ENCODE measurements at regions not wholly inside any gene's neighbourhood (a gene's known extent, or its start where the extent isn't known, plus 50 kb on each side); places are given as distances from the start of the nearest gene placed in this dataset.

GRCh38 chr21:35469498-35469897, 420.4 kb upstream of the RUNX1 start (continued):
- TF ChIP-seq ZNF512B (CRISPR knock-in tag; IDR thresholded peaks at IDR 0.05; ENCODE audit: borderline replicate concordance) (no peak), SCMH1 (CRISPR knock-in tag; IDR thresholded peaks at IDR 0.05; ENCODE audit: borderline replicate concordance) (no peak), TAF1 (CRISPR knock-in tag; IDR thresholded peaks at IDR 0.05) (no peak), ZNF513 (CRISPR knock-in tag; conservative IDR thresholded peaks at IDR 0.05) (no peak), ZNF12 (CRISPR knock-in tag; IDR thresholded peaks at IDR 0.05) (no peak), MXD1 (CRISPR knock-in tag; IDR thresholded peaks at IDR 0.05) (no peak), TSC22D2 (CRISPR knock-in tag; IDR thresholded peaks at IDR 0.05; ENCODE audit: borderline replicate concordance) (no peak), CAMTA2 (CRISPR knock-in tag; IDR thresholded peaks at IDR 0.05; ENCODE audit: borderline replicate concordance) (no peak)

GRCh38 chr21:35468991-35469390, 419.9 kb upstream of the RUNX1 start:
- TF ChIP-seq NKX3-1 (CRISPR knock-in tag; IDR thresholded peaks at IDR 0.05) (no peak), CERS6 (CRISPR knock-in tag; IDR thresholded peaks at IDR 0.05) (no peak), ZNF562 (CRISPR knock-in tag; IDR thresholded peaks at IDR 0.05; ENCODE audit: borderline replicate concordance) (no peak), FOXK1 (CRISPR knock-in tag; IDR thresholded peaks at IDR 0.05; ENCODE audit: borderline replicate concordance, low read depth) (no peak)
- Histone ChIP-seq H3K79me2 (ENCODE audit: insufficient read depth, low read length) (no peaks in the 10 kb centered on the region), H2AFZ (ENCODE audit: low read length) (no peak overlapping the region), H3K9ac (ENCODE audit: insufficient read depth, low read depth, low read length) (no peak overlapping the region), H3K36me3 (replicated peaks in 1 of 2; ENCODE audit: control insufficient read depth in 1 of 2, insufficient read depth in 2 of 2, low read length in 2 of 2) (no peaks in the 10 kb centered on the region), H3K27ac (ENCODE audit: extremely low read length, insufficient read depth, low read length) (no peak overlapping the region), H3K4me3 (replicated peaks in 1 of 3; ENCODE audit: insufficient read depth in 1 of 3, low read depth in 2 of 3, low read length in 3 of 3) (no peak overlapping the region), H4K20me1 (ENCODE audit: insufficient read depth, low read length) (no peaks in the 10 kb centered on the region), H3K4me1 (ENCODE audit: insufficient read depth, low read length) (no peaks in the 10 kb centered on the region), H3K27me3 (ENCODE audit: control insufficient read depth in 1 of 2, insufficient read depth in 2 of 2, low read length in 2 of 2) (no peaks in the 10 kb centered on the region), H3K4me2 (ENCODE audit: low read depth, low read length) (no peak overlapping the region), H3K9me3 (ENCODE audit: low read length) (no peaks in the 10 kb centered on the region)
- no peak for FAIRE-seq
- CTCF ChIA-PET (ENCODE audit: low intra/inter-chr PET ratio, low total read pairs), result no interaction called here
- no peak for ATAC-seq
- intact Hi-C loops (cut with micrococcal nuclease; ENCODE audit: unreplicated experiment), result no loop called here
- DNase-seq (ENCODE audit: low spot score), result no peak
- BruUV-seq (replicated peaks), result no TSS peak
- in situ Hi-C loops (cut with HindIII; ENCODE audit: extremely low pct_ligation_motif_present, low pct_unique_long_range_greater_than_20kb), result no loop called here
- POLR2A ChIA-PET, result no interaction called here
- whole genome bisulfite sequencing (ENCODE audit: low lambda C conversion rate), result 29% methylated on average over 5 of the region's 5 CpGs

Measured in HepG2 (cell line).